ENCODE measurements at regions not wholly inside any gene's neighbourhood (a gene's known extent, or its start where the extent isn't known, plus 50 kb on each side); places are given as distances from the start of the nearest gene placed in this dataset.

DNA sequence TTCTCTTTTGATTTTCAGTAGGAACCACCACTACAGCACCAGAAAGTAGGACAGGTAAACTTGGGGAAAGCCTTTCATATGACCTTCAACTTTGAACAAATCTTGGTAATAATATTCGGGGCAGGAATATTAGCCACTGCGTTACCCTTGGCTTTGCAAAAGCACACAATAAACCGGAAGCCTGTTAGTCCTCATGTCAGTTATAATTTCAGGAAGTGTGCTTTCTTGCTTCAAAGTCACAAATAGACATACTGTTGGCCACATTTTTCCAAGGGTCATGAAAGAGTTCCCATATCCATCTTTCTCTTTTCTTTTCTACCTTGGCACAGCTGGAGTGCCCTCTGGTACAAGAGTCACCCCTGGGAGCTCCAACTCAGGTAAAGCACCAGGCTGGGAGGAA lies 167.2 kb upstream of the CNTN1 start:
- Histone ChIP-seq H3K4me3 (no peak overlapping the region), H3K36me3 (replicated peaks in 1 of 2; ENCODE audit: insufficient read depth in 1 of 2, low read depth in 2 of 2) (no peaks in the 10 kb centered on the region), H3K4me1 (no peaks in the 10 kb centered on the region), H3K27ac (no peak overlapping the region), H3K9me3 (no peaks in the 10 kb centered on the region), H3K27me3 (no peaks in the 10 kb centered on the region)
- 69 to 73% methylated on average over 3 of the region's 3 CpGs for WGBS, 2 donors
- intact Hi-C loops (cut with DNase I) = no loop called here
- no peak for ATAC-seq
- TF ChIP-seq, protein P1, sequence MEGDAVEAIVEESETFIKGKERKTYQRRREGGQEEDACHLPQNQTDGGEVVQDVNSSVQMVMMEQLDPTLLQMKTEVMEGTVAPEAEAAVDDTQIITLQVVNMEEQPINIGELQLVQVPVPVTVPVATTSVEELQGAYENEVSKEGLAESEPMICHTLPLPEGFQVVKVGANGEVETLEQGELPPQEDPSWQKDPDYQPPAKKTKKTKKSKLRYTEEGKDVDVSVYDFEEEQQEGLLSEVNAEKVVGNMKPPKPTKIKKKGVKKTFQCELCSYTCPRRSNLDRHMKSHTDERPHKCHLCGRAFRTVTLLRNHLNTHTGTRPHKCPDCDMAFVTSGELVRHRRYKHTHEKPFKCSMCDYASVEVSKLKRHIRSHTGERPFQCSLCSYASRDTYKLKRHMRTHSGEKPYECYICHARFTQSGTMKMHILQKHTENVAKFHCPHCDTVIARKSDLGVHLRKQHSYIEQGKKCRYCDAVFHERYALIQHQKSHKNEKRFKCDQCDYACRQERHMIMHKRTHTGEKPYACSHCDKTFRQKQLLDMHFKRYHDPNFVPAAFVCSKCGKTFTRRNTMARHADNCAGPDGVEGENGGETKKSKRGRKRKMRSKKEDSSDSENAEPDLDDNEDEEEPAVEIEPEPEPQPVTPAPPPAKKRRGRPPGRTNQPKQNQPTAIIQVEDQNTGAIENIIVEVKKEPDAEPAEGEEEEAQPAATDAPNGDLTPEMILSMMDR (IDR thresholded peaks at IDR 0.05) = no peak
- TF ChIP-seq POLR2A (IDR thresholded peaks at IDR 0.05) = no peak
- no peak for DNase-seq

DNA sequence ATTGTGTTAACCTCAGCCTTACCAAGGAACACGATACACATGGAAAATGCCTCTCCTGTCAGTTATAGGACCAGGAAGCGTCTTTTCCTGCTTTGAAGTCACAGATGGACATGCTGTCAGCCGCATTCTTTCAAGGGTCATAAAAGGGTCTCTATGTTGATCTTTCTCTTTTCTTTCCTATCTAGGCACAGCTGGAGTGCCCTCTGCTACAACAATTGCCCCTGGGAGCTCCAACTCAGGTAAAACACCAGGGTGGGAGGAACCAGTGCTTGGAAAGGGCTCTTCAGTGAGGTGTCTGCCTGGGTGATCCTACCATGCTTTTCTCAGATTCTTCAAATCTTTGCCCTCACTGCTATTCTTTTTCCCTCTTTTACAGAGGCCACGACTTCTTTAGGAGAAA lies 157.4 kb upstream of the CNTN1 start:
- intact Hi-C loops (cut with DNase I) = no loop called here
- H3K4me1 ChIP-seq = no peaks in the 10 kb centered on the region
- H3K9me3 ChIP-seq = no peaks in the 10 kb centered on the region
- no peak overlapping the region for H3K4me3 ChIP-seq
- H3K27ac ChIP-seq = no peak overlapping the region
- H3K36me3 ChIP-seq (replicated peaks in 1 of 2; ENCODE audit: insufficient read depth in 1 of 2, low read depth in 2 of 2) = no peaks in the 10 kb centered on the region
- TF ChIP-seq, protein P1 (IDR thresholded peaks at IDR 0.05) = no peak
- no peak for TF ChIP-seq POLR2A (IDR thresholded peaks at IDR 0.05)
- 25 to 28% methylated on average over 4 of the region's 4 CpGs for WGBS, 2 donors
- no peaks in the 10 kb centered on the region for H3K27me3 ChIP-seq
- ATAC-seq (no peak), DNase-seq (no peak)

DNA sequence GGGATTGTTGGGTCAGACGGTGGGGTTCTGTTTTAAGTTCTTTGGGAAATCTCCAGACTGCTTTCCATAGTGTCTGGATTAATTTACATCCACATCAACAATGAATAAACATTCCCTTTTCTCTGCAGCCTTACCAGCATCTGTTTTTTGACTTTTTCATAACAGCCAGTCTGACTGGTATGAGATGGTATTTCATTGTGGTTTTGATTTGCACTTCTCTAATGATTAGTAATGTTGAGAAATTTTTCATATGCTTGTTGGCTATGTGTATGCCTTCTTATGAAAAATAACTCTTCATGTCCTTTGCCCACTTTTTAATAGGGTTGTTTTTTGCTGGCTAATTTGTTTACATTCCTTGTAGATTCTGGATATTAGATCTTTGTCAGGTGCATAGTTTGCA lies 140.8 kb upstream of the CNTN1 start:
- Histone ChIP-seq H3K4me1 (no peaks in the 10 kb centered on the region), H3K27ac (no peak overlapping the region), H3K36me3 (replicated peaks in 1 of 2; ENCODE audit: insufficient read depth in 1 of 2, low read depth in 2 of 2) (no peaks in the 10 kb centered on the region), H3K9me3 (no peaks in the 10 kb centered on the region), H3K27me3 (no peaks in the 10 kb centered on the region), H3K4me3 (no peak overlapping the region)
- intact Hi-C loops (cut with DNase I) = no loop called here
- ATAC-seq = no peak
- DNase-seq = no peak
- TF ChIP-seq POLR2A (IDR thresholded peaks at IDR 0.05) = no peak
- TF ChIP-seq, protein P1 (IDR thresholded peaks at IDR 0.05) = no peak
- 50 to 69% methylated on average over 1 of the region's 1 CpG for WGBS, 2 donors

DNA sequence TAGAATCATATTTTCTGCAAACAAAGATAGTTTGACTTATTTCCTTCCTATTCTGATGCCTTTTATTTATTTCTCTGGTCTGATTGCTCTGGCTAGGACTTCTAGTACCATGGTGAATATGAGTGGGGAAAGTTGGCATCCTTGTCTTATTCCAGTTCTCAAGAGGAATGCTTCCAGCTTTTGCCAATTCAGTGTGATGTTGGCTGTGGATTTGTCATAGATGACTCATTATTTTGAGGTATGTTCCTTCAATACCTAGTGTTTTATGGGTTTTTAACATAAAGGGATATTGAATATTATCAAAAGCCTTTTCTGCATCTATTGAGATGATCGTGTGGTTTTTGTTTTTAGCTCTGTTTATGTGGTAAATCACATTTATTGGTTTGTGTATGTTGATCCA lies 139.4 kb upstream of the CNTN1 start:
- no peak for ATAC-seq
- 44 to 59% methylated on average over 1 of the region's 1 CpG for WGBS, 2 donors
- Histone ChIP-seq H3K27ac (no peak overlapping the region), H3K27me3 (no peaks in the 10 kb centered on the region), H3K4me1 (no peaks in the 10 kb centered on the region), H3K9me3 (no peaks in the 10 kb centered on the region), H3K4me3 (no peak overlapping the region), H3K36me3 (replicated peaks in 1 of 2; ENCODE audit: insufficient read depth in 1 of 2, low read depth in 2 of 2) (no peaks in the 10 kb centered on the region)
- no peak for DNase-seq
- intact Hi-C loops (cut with DNase I) = no loop called here
- TF ChIP-seq POLR2A (IDR thresholded peaks at IDR 0.05) = no peak
- TF ChIP-seq, protein P1 (IDR thresholded peaks at IDR 0.05) = no peak

DNA sequence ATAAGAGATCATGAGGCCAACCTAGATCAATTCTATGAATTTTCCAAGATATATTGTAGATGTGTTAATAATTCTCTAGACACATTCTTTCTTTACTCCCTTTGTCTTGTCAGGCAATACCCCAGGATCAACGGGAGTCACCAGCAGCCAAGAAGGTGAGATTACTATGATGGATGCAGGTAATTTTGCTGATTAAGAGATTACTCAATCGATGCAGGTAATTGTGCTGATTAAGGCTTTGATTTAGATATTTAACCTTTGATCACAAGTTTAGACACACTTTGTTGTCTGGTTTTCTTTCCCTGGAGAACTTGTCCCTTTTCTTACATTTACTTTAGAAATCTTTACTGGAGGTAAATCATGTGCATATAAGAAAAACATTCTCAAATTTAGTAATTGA lies 134.3 kb upstream of the CNTN1 start:
- Histone ChIP-seq H3K36me3 (replicated peaks in 1 of 2; ENCODE audit: insufficient read depth in 1 of 2, low read depth in 2 of 2) (no peaks in the 10 kb centered on the region), H3K9me3 (no peaks in the 10 kb centered on the region), H3K4me3 (no peak overlapping the region), H3K27me3 (no peaks in the 10 kb centered on the region), H3K27ac (no peak overlapping the region), H3K4me1 (no peaks in the 10 kb centered on the region)
- DNase-seq = no peak
- intact Hi-C loops (cut with DNase I) = no loop called here
- TF ChIP-seq, protein P1 (IDR thresholded peaks at IDR 0.05) = no peak
- TF ChIP-seq POLR2A (IDR thresholded peaks at IDR 0.05) = no peak
- no peak for ATAC-seq
- 36 to 42% methylated on average over 2 of the region's 2 CpGs for WGBS, 2 donors

Data from body of pancreas (tissue), 4 donors.